HG02885 (cell line): ENCODE measurements at regions not wholly inside any gene's neighbourhood (a gene's known extent, or its start where the extent isn't known, plus 50 kb on each side); places are given as distances from the start of the nearest gene placed in this dataset.
"Not testable (repeated sequence)": the region's sequence is repeated elsewhere in the genome, so short reads cannot be mapped to it uniquely, and the experiment has no call there.

Experiments
- ATAC-seq: cut with Tn5 transposase; IDR thresholded peaks from one replicate; pipeline ENCODE4 v1.9.1; 2021; ENCODE audit warnings: mild to moderate bottlenecking; ENCODE audit not compliant: unreplicated experiment, poor library complexity

DNA sequence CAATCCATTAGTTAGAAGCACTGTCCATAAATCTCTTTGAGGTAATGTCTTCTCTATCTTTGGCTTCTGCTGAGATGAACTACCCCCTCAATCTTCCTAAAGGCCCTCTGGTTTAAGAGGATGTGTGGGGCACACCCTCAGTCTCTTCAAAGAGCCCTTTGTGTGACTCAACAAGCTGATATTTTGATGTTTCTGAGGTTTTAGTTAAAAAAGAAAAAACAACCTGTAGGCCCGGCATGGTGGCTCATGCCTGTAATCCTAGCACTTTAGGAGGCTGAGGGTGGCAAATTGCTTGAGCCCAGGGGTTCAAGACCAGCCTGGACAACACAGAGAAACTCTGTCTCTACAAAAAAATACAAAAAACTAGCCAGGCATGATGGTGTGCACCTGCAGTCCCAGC, 593.5 kb downstream of the TMEM182 start:
- no peak for ATAC-seq

DNA sequence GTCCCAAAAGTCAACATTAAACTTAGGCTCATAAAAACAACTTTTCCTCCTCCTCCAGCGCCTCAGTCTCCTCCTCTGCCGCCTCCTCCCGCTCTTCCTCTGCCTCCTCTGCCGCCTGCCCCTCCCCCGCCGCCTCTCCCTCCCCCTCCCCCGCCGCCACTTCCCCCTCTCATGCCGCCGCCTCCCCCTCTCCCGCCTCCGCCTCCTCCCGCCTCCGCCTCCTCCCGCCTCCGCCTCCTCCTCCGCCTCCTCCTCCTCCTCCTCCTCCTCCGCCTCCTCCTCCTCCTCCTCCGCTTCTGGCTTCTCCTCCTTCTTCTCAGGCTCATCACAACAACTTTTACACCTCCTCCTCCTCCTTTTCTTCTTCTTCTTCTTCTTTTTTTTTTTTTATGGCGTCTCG, 599.9 kb downstream of the TMEM182 start:
- no peak for ATAC-seq

DNA sequence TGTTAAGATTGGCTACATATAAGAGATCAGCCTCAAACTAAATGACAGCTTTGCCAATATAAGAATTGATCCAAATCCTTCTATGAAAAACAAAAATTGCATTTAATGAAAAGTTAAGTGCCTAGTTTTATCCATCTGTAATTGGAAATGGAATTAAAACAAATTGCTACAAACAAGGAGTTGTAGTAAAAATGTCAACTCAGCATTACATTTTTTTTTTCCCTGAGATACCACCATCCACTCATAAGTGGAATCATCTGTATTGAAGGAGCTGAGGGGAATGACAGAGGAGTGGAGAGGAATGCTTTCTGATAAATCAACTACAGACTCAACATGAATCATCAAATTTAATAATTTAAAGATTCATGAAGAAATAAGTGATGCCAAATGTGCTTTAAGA, 601.8 kb downstream of the TMEM182 start:
- ATAC-seq, result no peak

DNA sequence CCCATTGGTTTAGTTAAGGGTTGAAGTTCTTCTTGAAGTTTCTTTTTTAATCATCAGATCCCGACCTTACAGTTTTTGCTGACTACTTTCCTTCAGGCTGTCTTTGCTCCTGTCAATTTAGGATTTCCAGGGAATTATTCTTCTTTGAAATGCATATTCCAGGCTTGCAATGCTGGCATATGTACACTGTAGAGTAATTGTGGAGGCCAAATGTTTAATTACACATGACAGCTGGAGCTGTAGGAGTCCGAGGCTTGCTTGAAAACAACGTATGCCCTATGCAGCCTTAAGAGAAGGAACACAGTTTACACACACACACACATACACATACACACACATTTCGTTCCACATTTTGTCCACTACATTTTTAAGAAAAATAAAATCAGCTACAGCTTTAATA, 602.3 kb downstream of the TMEM182 start:
- no peak for ATAC-seq

DNA sequence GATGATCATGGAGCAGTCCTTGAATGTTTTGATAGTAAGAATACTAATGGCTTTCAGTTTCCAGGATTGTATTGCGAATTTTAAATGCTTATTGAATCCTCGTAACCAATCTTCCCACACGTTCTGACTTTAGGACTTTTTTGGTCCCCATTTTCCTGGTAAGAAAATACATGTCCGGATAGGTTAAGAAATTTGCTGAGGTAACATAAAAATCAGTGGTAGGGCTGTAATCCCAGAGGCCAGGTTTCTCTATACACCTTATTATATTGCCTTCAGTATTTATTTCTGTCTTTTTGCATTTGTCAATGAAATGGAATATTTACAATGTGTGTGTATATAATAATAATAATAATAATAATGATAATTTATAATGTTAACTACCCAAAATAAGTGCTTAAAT, 603.2 kb downstream of the TMEM182 start:
- no peak for ATAC-seq

- ATAC-seq, result no peak
These were observed 606.0 kb downstream of the TMEM182 start for GRCh38 chr2:103367877-103368276.

GRCh38 chr2:103383541-103383940, 621.7 kb downstream of the TMEM182 start:
- no peak for ATAC-seq

GRCh38 chr2:103386872-103387271, 625.0 kb downstream of the TMEM182 start:
- no peak for ATAC-seq

DNA sequence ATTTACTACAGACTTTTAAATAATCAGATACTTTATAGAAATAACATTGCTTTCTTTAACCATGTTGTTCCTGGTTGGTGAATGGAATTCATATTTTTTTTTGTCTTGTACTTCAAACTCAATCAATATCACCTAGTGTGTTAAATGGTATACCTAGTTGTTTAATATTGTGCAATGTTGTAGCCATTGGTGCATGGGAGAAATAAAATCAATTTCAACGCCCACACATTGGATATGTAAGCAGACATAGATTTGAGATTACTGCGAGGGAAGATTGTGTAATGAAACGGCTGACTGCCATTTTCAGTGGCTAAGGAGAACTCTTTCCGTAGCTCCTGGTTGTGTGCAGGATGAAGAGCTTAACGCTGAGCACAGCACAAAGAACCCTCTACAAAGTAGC, 626.1 kb downstream of the TMEM182 start:
- ATAC-seq, result no peak

DNA sequence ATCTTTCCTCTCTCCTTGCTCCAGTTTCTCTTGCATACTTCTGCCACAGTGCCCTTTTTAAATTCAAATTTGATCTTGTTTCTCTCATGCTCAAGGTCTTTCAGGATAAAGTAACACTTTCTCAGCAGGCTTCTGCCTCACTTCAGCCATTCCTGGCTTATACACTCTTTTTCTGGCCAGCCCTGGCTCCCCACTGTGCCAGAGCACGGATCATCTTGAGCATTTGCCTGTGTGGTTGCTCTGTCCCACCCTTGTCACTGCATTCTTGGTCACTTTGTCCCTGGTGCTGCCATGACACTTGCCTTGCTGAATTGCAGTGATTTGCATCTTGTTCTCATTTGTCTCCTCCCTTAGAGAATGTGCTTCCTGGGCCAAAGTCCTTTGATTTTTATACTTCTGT, 634.3 kb downstream of the TMEM182 start:
- no peak for ATAC-seq

DNA sequence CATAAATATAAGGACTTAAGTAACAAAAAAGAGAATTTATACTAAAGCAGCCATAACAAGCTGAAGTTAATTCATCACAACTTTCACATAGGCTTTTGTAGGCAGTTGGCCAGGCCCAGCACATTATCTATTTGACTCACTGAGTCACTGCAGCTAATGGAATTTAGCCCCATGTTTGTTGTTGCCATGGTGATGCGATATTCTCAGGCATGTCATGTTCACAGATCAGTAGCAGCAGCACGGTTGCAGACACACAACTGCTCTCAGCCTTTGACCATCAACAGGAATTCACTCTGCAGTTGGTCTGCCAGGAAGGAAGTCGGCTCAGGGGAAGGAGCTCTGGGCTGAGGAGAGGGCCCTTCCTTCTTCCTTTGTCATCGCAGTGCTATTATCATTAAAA, 639.8 kb downstream of the TMEM182 start:
- ATAC-seq, result no peak

DNA sequence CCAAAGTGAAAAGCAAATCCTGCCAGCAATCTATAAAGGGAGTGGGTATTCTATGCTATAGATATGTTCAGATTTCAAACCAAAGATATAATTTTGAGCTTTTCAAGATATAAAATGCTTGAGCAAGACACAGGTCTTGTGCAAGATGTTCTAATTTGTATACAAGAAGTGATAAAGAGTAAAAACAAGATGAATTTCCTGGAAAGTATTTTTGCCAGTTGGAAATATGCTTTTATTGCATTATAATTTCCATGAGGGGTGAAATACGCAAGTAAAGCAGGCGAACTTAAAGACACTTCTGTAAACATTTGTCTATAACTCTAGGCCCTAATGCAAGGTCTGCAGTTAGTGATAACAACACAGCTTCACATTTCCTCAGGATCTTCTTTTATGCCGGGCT, 640.5 kb downstream of the TMEM182 start:
- ATAC-seq, result no peak

- no peak for ATAC-seq
These were observed 641.1 kb downstream of the TMEM182 start for GRCh38 chr2:103402944-103403343.

GRCh38 chr2:103403388-103403787, 641.6 kb downstream of the TMEM182 start:
- not testable (repeated sequence) for ATAC-seq

- ATAC-seq, result no peak
These were observed 648.4 kb downstream of the TMEM182 start for GRCh38 chr2:103410221-103410620.

DNA sequence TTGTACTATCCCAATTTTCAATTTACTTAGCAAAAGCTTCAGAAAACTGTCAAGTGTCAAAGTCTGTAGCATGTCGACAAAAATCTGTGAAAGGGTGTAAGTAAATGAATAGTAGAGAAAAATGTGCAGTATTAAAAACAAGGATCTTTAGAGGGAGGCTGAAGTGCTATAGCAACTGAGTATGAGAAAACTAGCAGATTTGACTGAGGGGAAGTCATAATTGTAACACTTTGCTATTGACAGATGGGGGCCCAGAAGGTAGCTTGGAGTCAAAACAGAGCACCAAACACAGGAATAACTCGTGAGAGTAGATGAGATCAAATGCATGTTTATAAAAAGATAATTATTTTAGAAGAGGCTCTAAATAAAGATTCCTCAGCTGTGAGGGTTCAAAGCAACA, 657.7 kb downstream of the TMEM182 start:
- ATAC-seq, result no peak

GRCh38 chr2:103423100-103423499, 661.3 kb downstream of the TMEM182 start:
- no peak for ATAC-seq

GRCh38 chr2:103427567-103427966, 665.7 kb downstream of the TMEM182 start:
- ATAC-seq, result no peak

- no peak for ATAC-seq
These were observed 668.4 kb downstream of the TMEM182 start for GRCh38 chr2:103430191-103430590.

DNA sequence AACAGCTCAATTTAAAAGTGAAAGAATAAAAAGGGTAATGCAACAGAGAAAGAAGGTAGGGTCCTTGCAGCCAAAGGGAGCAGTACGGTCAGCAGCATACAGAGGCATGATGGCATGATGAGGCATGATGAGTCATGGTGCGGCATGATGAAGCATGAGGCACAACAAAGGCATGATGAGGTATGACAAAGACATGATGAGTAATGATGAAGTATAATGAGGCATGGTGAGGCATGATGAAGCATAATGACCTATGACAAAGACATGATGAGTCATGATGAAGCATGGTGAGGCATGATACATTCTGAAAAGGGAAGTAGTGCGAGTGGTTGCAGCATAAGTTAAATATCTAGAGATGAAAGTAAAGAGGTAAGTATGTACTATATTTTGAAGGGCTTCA, 673.2 kb downstream of the TMEM182 start:
- ATAC-seq, result no peak

DNA sequence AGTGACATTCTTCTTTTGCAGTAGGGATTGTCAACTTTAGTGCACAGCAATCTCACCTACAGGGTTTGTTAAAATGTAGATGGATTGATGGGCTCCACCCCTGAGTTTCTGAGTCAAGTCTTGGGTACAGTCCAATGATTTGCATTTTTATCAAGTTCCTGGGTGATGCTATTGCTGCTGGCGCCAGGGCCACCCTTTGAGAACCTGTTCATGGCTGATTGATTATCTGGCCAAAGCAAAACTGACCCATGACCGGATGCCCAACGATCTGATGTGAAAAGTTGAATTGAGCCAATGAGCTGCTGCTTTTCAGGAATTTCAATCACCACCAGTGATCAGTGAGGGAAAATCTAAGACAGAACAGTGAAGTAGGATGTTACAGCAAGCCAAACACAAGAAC, 675.3 kb downstream of the TMEM182 start:
- ATAC-seq, result no peak

GRCh38 chr2:103445347-103445746, 683.5 kb downstream of the TMEM182 start:
- no peak for ATAC-seq

DNA sequence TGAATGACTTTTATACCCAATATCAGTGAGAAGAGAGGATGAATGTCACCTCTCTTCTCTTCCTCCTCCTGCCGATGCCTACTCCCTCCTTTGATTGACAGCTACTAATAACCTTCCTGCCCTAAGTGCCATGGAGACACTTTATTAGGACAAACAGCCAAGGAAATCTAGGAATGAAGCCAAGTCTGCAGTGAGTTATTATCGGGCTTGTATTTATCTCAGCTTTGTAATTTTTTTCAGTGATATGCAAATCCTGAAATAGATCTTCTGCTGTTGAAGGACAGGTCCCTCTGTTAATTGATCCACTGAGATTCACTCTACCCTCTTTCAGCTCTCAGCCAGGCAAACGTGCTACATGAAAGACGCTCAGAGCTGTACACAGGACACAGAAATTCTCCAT, 686.7 kb downstream of the TMEM182 start:
- no peak for ATAC-seq
